ENCODE measurements at regions not wholly inside any gene's neighbourhood (a gene's known extent, or its start where the extent isn't known, plus 50 kb on each side); places are given as distances from the start of the nearest gene placed in this dataset.

DNA sequence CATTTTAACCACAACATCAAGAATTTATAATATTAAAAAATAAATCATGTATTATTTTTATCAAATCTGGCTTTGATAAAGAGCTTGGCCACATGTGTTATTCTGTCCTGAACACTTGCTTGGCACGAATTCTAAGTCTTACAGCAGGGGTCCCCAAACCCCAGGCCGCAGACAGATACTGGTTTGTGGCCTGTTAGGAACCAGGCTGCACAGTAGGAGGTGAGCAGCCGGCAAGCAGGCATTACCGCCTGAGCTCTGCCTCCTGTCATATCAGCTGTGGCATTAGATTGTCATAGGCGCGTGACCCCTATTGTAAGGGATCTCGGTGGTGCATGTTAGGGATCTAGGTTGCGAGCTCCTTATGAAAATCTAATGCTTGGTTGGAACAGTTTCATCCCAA is 127.6 kb upstream of the IVNS1ABP start:
- H3K27ac Mint-ChIP-seq: no peak overlapping the region
- no peaks in the 10 kb centered on the region for H3K27me3 Mint-ChIP-seq
- Histone ChIP-seq H3K4me1 (ENCODE audit: insufficient read depth, low read length) (peaks cover 9% of the 10 kb centered on the region), H3K27me3 (ENCODE audit: insufficient read depth, low read length, poor library complexity, severe bottlenecking) (no peaks in the 10 kb centered on the region), H3K36me3 (ENCODE audit: insufficient read depth, low read length) (no peaks in the 10 kb centered on the region), H3K4me3 (ENCODE audit: low read length) (no peak overlapping the region), H3K27ac (ENCODE audit: low read depth, low read length) (no peak overlapping the region), H3K9me3 (ENCODE audit: low read length) (no peaks in the 10 kb centered on the region)
- ChIA-PET CTCF (no interaction called here), POLR2A (no interaction called here)
- peaks cover 0 to 11% (median 7%) of the 10 kb centered on the region in 3 donors for H3K4me1 Mint-ChIP-seq
- no peak overlapping the region for H3K4me3 Mint-ChIP-seq
- DNase-seq: no peak
- no peaks in the 10 kb centered on the region for H3K36me3 Mint-ChIP-seq
- no peaks in the 10 kb centered on the region for H3K9me3 Mint-ChIP-seq

DNA sequence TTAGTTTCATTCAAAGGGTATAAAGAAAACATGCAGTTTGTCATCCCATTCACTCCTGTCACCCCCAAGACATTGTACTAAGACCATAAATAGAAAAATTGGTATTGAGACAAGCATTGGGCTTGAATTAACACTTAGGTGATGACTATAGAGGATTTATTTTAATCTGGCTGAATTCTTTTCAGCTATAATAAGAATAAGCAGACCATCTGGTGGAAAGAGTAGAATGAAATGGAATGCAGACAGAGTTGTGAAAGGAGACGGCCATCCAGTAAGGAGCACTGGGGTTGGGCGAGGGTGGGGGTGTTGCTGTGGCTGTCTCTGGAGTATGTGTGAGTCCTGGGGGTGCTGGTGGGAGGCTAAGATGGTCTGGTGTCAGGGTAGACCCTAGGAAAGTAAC is 125.0 kb upstream of the IVNS1ABP start:
- Mint-ChIP-seq H3K9me3 (no peaks in the 10 kb centered on the region), H3K36me3 (no peaks in the 10 kb centered on the region), H3K4me3 (no peak overlapping the region), H3K4me1 (peaks cover 0 to 11% (median 7%) of the 10 kb centered on the region in 3 donors), H3K27ac (peak overlapping the region in 1 of 8 donors; percentile 64), H3K27me3 (no peaks in the 10 kb centered on the region)
- Histone ChIP-seq H3K9me3 (ENCODE audit: low read length) (no peaks in the 10 kb centered on the region), H3K36me3 (ENCODE audit: insufficient read depth, low read length) (no peaks in the 10 kb centered on the region), H3K27me3 (ENCODE audit: insufficient read depth, low read length, poor library complexity, severe bottlenecking) (no peaks in the 10 kb centered on the region), H3K27ac (ENCODE audit: low read depth, low read length) (no peak overlapping the region), H3K4me1 (ENCODE audit: insufficient read depth, low read length) (peaks cover 18% of the 10 kb centered on the region), H3K4me3 (ENCODE audit: low read length) (no peak overlapping the region)
- DNase-seq: no peak
- ChIA-PET CTCF (no interaction called here), POLR2A (no interaction called here)

DNA sequence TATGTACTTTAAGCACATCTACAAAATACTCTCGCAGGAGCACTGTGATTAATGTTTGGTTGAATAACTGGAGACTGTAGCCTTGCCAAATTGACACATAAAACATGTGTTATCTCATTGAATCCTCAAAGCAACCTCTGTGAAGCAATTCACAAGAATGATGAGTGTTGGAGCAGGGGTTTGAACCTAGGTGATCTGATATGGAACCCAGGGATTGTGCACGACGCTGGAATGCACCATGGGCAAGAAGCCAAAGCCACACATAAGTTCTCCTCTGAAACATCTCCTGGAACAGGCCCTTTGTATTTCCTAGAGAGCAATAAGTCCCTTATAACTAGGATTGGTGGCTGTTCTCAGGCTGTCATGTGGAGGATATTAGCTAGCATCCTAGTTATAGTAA is 124.6 kb upstream of the IVNS1ABP start:
- H3K4me1 ChIP-seq (ENCODE audit: insufficient read depth, low read length): peaks cover 18% of the 10 kb centered on the region
- Mint-ChIP-seq H3K4me3 (no peak overlapping the region), H3K36me3 (no peaks in the 10 kb centered on the region), H3K4me1 (peaks cover 0 to 11% (median 7%) of the 10 kb centered on the region in 3 donors), H3K9me3 (no peaks in the 10 kb centered on the region), H3K27ac (peak overlapping the region in 2 of 8 donors; percentile 64 to 67), H3K27me3 (no peaks in the 10 kb centered on the region)
- POLR2A ChIA-PET: no interaction called here
- H3K27me3 ChIP-seq (ENCODE audit: insufficient read depth, low read length, poor library complexity, severe bottlenecking): no peaks in the 10 kb centered on the region
- H3K4me3 ChIP-seq (ENCODE audit: low read length): no peak overlapping the region
- CTCF ChIA-PET: no interaction called here
- DNase-seq: no peak
- H3K9me3 ChIP-seq (ENCODE audit: low read length): no peaks in the 10 kb centered on the region
- no peak overlapping the region for H3K27ac ChIP-seq (ENCODE audit: low read depth, low read length)
- no peaks in the 10 kb centered on the region for H3K36me3 ChIP-seq (ENCODE audit: insufficient read depth, low read length)

DNA sequence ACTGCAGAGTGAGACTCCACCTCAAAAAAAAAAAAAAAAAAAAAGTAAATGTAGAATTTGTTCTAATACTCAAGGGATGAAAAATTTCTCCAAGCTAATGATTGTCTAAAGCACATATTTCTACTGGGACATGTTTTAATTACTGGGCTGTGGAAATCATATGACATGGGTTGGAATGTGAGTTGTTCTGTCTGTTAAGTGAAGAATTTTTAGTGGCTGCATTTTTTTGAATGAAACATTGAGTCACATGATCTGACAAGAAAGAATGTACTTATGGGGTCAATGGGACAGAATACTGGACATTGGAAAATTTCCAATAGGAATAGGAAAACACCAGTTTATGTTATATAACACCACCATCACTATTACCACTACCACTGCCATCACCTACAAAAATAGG is 123.8 kb upstream of the IVNS1ABP start:
- Mint-ChIP-seq H3K4me3 (peak overlapping the region in 1 of 7 donors; percentile 12), H3K4me1 (peaks cover 0 to 11% (median 7%) of the 10 kb centered on the region in 3 donors), H3K9me3 (no peaks in the 10 kb centered on the region), H3K27ac (peak overlapping the region in 6 of 8 donors; percentile 32 to 72 (median 58)), H3K36me3 (no peaks in the 10 kb centered on the region), H3K27me3 (no peaks in the 10 kb centered on the region)
- H3K4me1 ChIP-seq (ENCODE audit: insufficient read depth, low read length): peaks cover 18% of the 10 kb centered on the region
- no peak overlapping the region for H3K27ac ChIP-seq (ENCODE audit: low read depth, low read length)
- H3K27me3 ChIP-seq (ENCODE audit: insufficient read depth, low read length, poor library complexity, severe bottlenecking): no peaks in the 10 kb centered on the region
- no peak for DNase-seq
- H3K4me3 ChIP-seq (ENCODE audit: low read length): no peak overlapping the region
- CTCF ChIA-PET: no interaction called here
- H3K36me3 ChIP-seq (ENCODE audit: insufficient read depth, low read length): no peaks in the 10 kb centered on the region
- no peaks in the 10 kb centered on the region for H3K9me3 ChIP-seq (ENCODE audit: low read length)
- POLR2A ChIA-PET: no interaction called here

DNA sequence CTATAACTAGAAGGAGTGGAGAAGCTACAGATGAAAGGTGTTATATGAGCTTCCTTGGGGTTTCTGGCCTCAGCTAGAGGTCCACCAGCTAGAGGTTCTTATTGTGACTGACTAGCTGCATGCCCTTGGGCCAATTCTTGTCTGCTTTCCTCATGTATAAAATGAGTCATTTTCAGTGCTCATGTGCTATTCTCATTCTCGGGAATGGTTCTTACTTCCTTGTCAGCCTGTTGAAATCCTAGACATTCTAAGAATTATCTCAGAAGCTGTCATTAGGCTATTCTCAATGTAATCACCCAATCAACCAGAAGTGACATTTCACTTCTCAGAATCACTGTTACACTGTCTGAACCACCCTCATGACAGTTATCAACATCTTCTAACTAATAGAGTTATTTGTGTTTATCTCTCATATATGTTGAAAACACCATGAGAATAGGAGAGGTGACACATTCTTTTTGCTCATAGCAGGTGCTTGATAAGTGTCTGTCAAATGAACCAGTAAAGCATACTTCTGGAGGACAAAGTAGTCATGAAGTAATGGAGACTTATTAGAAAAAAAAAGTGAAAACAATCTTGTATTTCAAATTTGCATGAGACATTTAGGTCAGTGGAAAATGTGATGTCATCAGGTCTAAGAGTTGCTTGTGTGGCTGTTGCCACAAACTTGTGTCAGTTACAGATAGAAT is 122.8 kb upstream of the IVNS1ABP start:
- no peak overlapping the region for H3K4me3 Mint-ChIP-seq
- ChIA-PET CTCF (interaction anchor here (1.4 kb wide), 1 partner anchor 13 kb away, joined by 3 read pairs; no protein-coding TSS in a partner anchor), POLR2A (interaction anchor here (1.4 kb wide), 1 partner anchor 123 kb away, joined by 5 read pairs; the partner anchor contains the start of gene IVNS1ABP)
- no peak overlapping the region for H3K4me3 ChIP-seq (ENCODE audit: low read length)
- H3K9me3 ChIP-seq (ENCODE audit: low read length): no peaks in the 10 kb centered on the region
- DNase-seq: peak in 1 of 5 donors; percentile 52
- H3K27ac Mint-ChIP-seq: no peak overlapping the region
- H3K4me1 ChIP-seq (ENCODE audit: insufficient read depth, low read length): peaks cover 18% of the 10 kb centered on the region
- no peaks in the 10 kb centered on the region for H3K9me3 Mint-ChIP-seq
- peak overlapping the region; percentile 26 for H3K27ac ChIP-seq (ENCODE audit: low read depth, low read length)
- no peaks in the 10 kb centered on the region for H3K36me3 Mint-ChIP-seq
- H3K4me1 Mint-ChIP-seq: peaks cover 0 to 11% (median 7%) of the 10 kb centered on the region in 3 donors
- H3K36me3 ChIP-seq (ENCODE audit: insufficient read depth, low read length): no peaks in the 10 kb centered on the region
- H3K27me3 ChIP-seq (ENCODE audit: insufficient read depth, low read length, poor library complexity, severe bottlenecking): no peaks in the 10 kb centered on the region
- H3K27me3 Mint-ChIP-seq: no peaks in the 10 kb centered on the region

DNA sequence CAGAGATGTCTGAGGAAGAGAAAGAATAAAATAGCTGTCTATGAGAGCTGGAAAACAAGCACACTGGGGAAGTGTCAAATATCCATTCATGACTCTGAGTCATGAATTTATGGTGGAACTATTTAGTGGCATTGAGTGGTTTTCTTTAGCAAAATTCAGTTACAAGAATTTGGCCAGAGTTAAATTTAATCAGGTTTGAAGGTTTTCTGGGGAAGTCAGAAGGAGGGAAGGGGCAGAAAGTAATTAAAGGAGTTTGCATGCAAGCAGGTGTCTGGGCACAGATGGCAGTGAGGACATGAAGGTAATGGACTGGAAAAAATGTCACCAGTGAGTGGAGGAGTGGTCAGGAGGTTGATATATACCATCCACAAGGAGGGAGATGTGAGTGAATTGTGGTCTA is 121.9 kb upstream of the IVNS1ABP start:
- Histone ChIP-seq H3K9me3 (ENCODE audit: low read length) (no peaks in the 10 kb centered on the region), H3K27ac (ENCODE audit: low read depth, low read length) (no peak overlapping the region), H3K27me3 (ENCODE audit: insufficient read depth, low read length, poor library complexity, severe bottlenecking) (no peaks in the 10 kb centered on the region), H3K36me3 (ENCODE audit: insufficient read depth, low read length) (no peaks in the 10 kb centered on the region), H3K4me1 (ENCODE audit: insufficient read depth, low read length) (peaks cover 18% of the 10 kb centered on the region), H3K4me3 (ENCODE audit: low read length) (no peak overlapping the region)
- Mint-ChIP-seq H3K4me1 (peaks cover 0 to 11% (median 7%) of the 10 kb centered on the region in 3 donors), H3K27me3 (no peaks in the 10 kb centered on the region), H3K27ac (no peak overlapping the region), H3K9me3 (no peaks in the 10 kb centered on the region), H3K4me3 (no peak overlapping the region), H3K36me3 (no peaks in the 10 kb centered on the region)
- ChIA-PET CTCF (interaction anchor here (1.4 kb wide), 1 partner anchor 12 kb away, joined by 3 read pairs; no protein-coding TSS in a partner anchor), POLR2A (interaction anchor here (1.4 kb wide), 1 partner anchor 122 kb away, joined by 5 read pairs; the partner anchor contains the start of gene IVNS1ABP)
- no peak for DNase-seq

DNA sequence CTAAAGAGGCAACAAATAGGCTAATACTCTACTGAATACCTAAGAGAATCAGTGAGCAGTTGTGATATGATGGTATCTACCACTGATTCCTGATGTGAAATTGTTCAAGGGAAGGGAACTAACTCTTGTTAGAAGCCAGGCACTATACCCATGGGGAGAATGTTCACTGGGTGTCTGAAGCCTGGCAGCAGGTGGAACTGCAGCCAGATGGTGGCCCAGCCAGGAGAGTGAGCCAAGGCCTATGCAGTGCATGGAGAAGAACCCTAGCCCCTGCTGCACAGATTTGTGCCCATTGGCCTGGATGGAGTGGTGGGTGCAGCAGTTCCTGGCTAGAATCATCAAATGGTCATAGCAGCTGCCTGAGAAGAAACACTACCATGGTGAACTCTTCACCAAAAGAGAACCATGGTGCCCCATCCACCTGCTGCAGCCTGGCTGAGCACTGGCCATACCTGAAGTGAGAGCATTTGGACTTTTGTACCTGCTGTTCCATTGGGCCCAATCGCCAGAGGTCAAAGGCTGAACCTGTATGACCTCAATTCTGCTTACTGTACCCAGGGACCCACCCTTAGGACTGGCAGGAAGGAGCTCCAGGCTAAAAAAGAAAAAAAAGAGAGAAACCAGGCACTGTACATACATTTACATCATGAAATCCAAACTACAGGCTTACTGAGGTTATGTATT is 118.8 kb upstream of the IVNS1ABP start:
- no peaks in the 10 kb centered on the region for H3K27me3 ChIP-seq (ENCODE audit: insufficient read depth, low read length, poor library complexity, severe bottlenecking)
- H3K36me3 Mint-ChIP-seq: no peaks in the 10 kb centered on the region
- H3K4me1 ChIP-seq (ENCODE audit: insufficient read depth, low read length): peaks cover 13% of the 10 kb centered on the region
- no peak overlapping the region for H3K4me3 Mint-ChIP-seq
- peaks cover 0 to 2% (median under 1%) of the 10 kb centered on the region in 3 donors for H3K4me1 Mint-ChIP-seq
- peak overlapping the region in 1 of 8 donors; percentile 8 for H3K27ac Mint-ChIP-seq
- ChIA-PET CTCF (interaction anchor here (1.0 to 1.2 kb wide), 2 partner anchors 14 to 234 kb away, joined by 3 to 4 read pairs; no protein-coding TSS in a partner anchor), POLR2A (no interaction called here)
- H3K9me3 Mint-ChIP-seq: no peaks in the 10 kb centered on the region
- no peaks in the 10 kb centered on the region for H3K36me3 ChIP-seq (ENCODE audit: insufficient read depth, low read length)
- no peak overlapping the region for H3K4me3 ChIP-seq (ENCODE audit: low read length)
- no peaks in the 10 kb centered on the region for H3K9me3 ChIP-seq (ENCODE audit: low read length)
- no peaks in the 10 kb centered on the region for H3K27me3 Mint-ChIP-seq
- no peak for DNase-seq
- H3K27ac ChIP-seq (ENCODE audit: low read depth, low read length): no peak overlapping the region

DNA sequence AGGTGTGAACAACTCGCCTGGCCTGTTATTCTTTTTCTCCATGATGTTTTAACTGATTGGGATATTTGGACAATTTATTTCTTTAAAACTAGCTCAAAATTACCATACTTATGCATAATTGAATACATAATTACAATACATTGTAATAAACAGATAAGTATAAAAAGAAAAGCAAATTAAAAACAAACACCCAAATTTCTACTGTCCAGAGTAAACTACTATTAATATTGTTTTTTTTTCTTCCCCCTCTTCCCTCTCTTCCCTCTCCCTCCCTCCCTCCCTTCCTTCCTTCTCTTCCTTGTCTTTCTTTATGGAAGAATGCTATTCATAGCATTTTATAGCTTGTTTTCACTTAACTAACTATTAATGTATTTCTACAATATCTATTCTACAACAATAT is 117.7 kb upstream of the IVNS1ABP start:
- H3K4me1 Mint-ChIP-seq: no peaks in the 10 kb centered on the region
- no peak for DNase-seq
- no peak overlapping the region for H3K27ac Mint-ChIP-seq
- no peak overlapping the region for H3K4me3 Mint-ChIP-seq
- Histone ChIP-seq H3K27ac (ENCODE audit: low read depth, low read length) (no peak overlapping the region), H3K4me1 (ENCODE audit: insufficient read depth, low read length) (peaks cover 9% of the 10 kb centered on the region), H3K9me3 (ENCODE audit: low read length) (no peaks in the 10 kb centered on the region), H3K27me3 (ENCODE audit: insufficient read depth, low read length, poor library complexity, severe bottlenecking) (no peaks in the 10 kb centered on the region), H3K36me3 (ENCODE audit: insufficient read depth, low read length) (no peaks in the 10 kb centered on the region), H3K4me3 (ENCODE audit: low read length) (no peak overlapping the region)
- peaks cover 0 to 3% (median 0%) of the 10 kb centered on the region in 5 donors for H3K9me3 Mint-ChIP-seq
- H3K36me3 Mint-ChIP-seq: peaks cover 0 to 4% (median 0%) of the 10 kb centered on the region in 3 donors
- no peaks in the 10 kb centered on the region for H3K27me3 Mint-ChIP-seq
- POLR2A ChIA-PET: no interaction called here
- CTCF ChIA-PET: no interaction called here
